Endothelial cell of umbilical vein (primary cell): ENCODE measurements at regions not wholly inside any gene's neighbourhood (a gene's known extent, or its start where the extent isn't known, plus 50 kb on each side); places are given as distances from the start of the nearest gene placed in this dataset.

ENCODE experiments used
- BruUV-seq: library from RNA; stranded (reverse); fragments of 400-500 nt; replicated peaks from 2 replicates; lab custom pipeline; 2021; lab: Mats Ljungman, UMichigan
- CTCF ChIA-PET: fragments of 300-600, 350-600 bp; sonication (Branson Sonifier 250); formaldehyde crosslinking; loops from one replicate; lab custom pipeline; 2021; ENCODE audit warnings: antibody characterized with exemption, inconsistent platforms; lab: Charles Lee
- POLR2A ChIA-PET: fragments of 300-600, 350-600 bp; sonication (Branson Sonifier 250); formaldehyde crosslinking; loops from one replicate; lab custom pipeline; 2021; ENCODE audit warnings: antibody characterized with exemption, inconsistent platforms; lab: Charles Lee
- DNase-seq: peaks from one replicate; pipeline ENCODE4 v3.0.0-alpha.2; 2011; ENCODE audit warnings: low read depth, low spot score
- FAIRE-seq: peaks from 2 replicates; lab custom pipeline; 2011; peaks lifted over from hg19 to GRCh38; lab: Jason Lieb, UNC
- H2AFZ ChIP-seq: 2 replicates; pipeline ENCODE4 v1.6.0; 2012; ENCODE audit warnings: low read depth, low read length, control low read depth, inconsistent platforms
- H3K27ac ChIP-seq: 2 replicates; pipeline ENCODE4 v1.5.1; 2011; ENCODE audit warnings: low read depth, mild to moderate bottlenecking, control low read depth, low read length, moderate library complexity; ENCODE audit not compliant: insufficient read depth
- H3K27me3 ChIP-seq, 2 experiments: 2 replicates each; pipeline versions ENCODE4 v1.6.0 to v1.6.1; 2011; ENCODE audit warnings: low read length in 2 of 2, mixed read lengths in 1 of 2; ENCODE audit not compliant: control insufficient read depth in 2 of 2, insufficient read depth in 2 of 2
- H3K36me3 ChIP-seq, 2 experiments: 2 replicates in 1 of 2; 3 replicates in 1 of 2; pipeline ENCODE4 v1.5.1; 2011; ENCODE audit warnings: low read length in 2 of 2, mild to moderate bottlenecking in 1 of 2, moderate library complexity in 1 of 2; ENCODE audit not compliant: control insufficient read depth in 2 of 2, insufficient read depth in 2 of 2; ENCODE audit errors: extremely low read depth in 1 of 2
- H3K4me1 ChIP-seq: 3 replicates; pipeline ENCODE4 v1.5.1; 2011; ENCODE audit warnings: mild to moderate bottlenecking, low read length; ENCODE audit not compliant: control insufficient read depth, insufficient read depth; ENCODE audit errors: extremely low read depth
- H3K4me2 ChIP-seq: 2 replicates; pipeline ENCODE4 v1.6.1; 2011; ENCODE audit warnings: low read length, control low read depth, mixed read lengths; ENCODE audit not compliant: insufficient read depth
- H3K4me3 ChIP-seq, 3 experiments: fragments of 200-600 bp in 1 of 3; sonication (generic), shearing (Covaris generic) in 1 of 3; replicated peaks in 1 of 3; 2 replicates each; pipeline ENCODE4 v1.5.1; 2011 to 2016; ENCODE audit warnings: control low read depth in 3 of 3, low read length in 3 of 3, mild to moderate bottlenecking in 2 of 3, inconsistent platforms in 1 of 3, low read depth in 1 of 3, moderate library complexity in 1 of 3; ENCODE audit not compliant: insufficient read depth in 1 of 3
- H3K79me2 ChIP-seq: 2 replicates; pipeline ENCODE4 v1.6.0; 2012; ENCODE audit warnings: low read length, inconsistent platforms; ENCODE audit not compliant: control insufficient read depth, insufficient read depth
- H3K9ac ChIP-seq: replicated peaks from 2 replicates; pipeline ENCODE3; 2011; ENCODE audit warnings: low read length, control low read depth; ENCODE audit not compliant: insufficient read depth; ENCODE audit errors: extremely low read depth
- H3K9me1 ChIP-seq: replicated peaks from 3 replicates; pipeline ENCODE4 v1.6.0; 2011; ENCODE audit warnings: mild to moderate bottlenecking, low read length; ENCODE audit not compliant: control insufficient read depth, insufficient read depth; ENCODE audit errors: extremely low read depth
- H3K9me3 ChIP-seq: replicated peaks from 2 replicates; pipeline ENCODE4 v1.5.1; 2012; ENCODE audit warnings: low read length, inconsistent platforms; ENCODE audit not compliant: control insufficient read depth, insufficient read depth
- H4K20me1 ChIP-seq: replicated peaks from 2 replicates; pipeline ENCODE3; 2011; ENCODE audit warnings: mild to moderate bottlenecking, low read length; ENCODE audit not compliant: control insufficient read depth, insufficient read depth; ENCODE audit errors: extremely low read depth
- EZH2 ChIP-seq: IDR thresholded peaks from 2 replicates; pipeline ENCODE4 v1.6.1; 2012; ENCODE audit warnings: borderline replicate concordance, low read depth, mild to moderate bottlenecking, moderate library complexity, low read length, inconsistent platforms; ENCODE audit not compliant: severe bottlenecking
- FOS ChIP-seq: IDR thresholded peaks from 2 replicates; pipeline ENCODE4 v1.6.1; 2011; ENCODE audit warnings: mild to moderate bottlenecking, low read length, moderate library complexity, borderline replicate concordance; ENCODE audit not compliant: insufficient read depth
- GATA2 ChIP-seq: IDR thresholded peaks from 2 replicates; pipeline ENCODE4 v1.7.0; 2011; ENCODE audit warnings: low read depth, mild to moderate bottlenecking, moderate library complexity, mixed read lengths, low read length; ENCODE audit not compliant: insufficient read length, insufficient read depth
- JUN ChIP-seq: IDR thresholded peaks from 2 replicates; pipeline ENCODE4 v1.6.1; 2011; ENCODE audit warnings: borderline replicate concordance, low read depth; ENCODE audit not compliant: insufficient read length, insufficient read depth
- POLR2A ChIP-seq: IDR thresholded peaks from 2 replicates; pipeline ENCODE4 v1.6.1; 2012; ENCODE audit warnings: low read depth, mild to moderate bottlenecking, control low read depth, low read length
- POLR2AphosphoS5 ChIP-seq: IDR thresholded peaks from 2 replicates; pipeline ENCODE4 v1.6.1; 2012; ENCODE audit warnings: low read depth, mild to moderate bottlenecking, control low read depth, low read length, moderate library complexity; ENCODE audit not compliant: insufficient read depth
- dilution Hi-C: fragments of 300-500 bp; cut with MboI; formaldehyde crosslinking; loops from one replicate; pipeline ENCODE4 v1.15.0; 2019; ENCODE audit warnings: low sequenced_read_pairs; ENCODE audit not compliant: extremely low pct_ligation_motif_present
- intact Hi-C: fragments of 100-400 bp; cut with micrococcal nuclease; formaldehyde crosslinking; loops from one replicate; pipeline ENCODE4 v1.10.0; 2022
- TF ChIP-seq, protein P1 (sequence below), 2 donors: IDR thresholded peaks; 1 replicate in 1 of 2; 2 replicates in 1 of 2; pipeline ENCODE4 v1.5.1; 2011; ENCODE audit warnings: low read length in 2 of 2, mild to moderate bottlenecking in 2 of 2, moderate library complexity in 2 of 2, control low read depth in 1 of 2, inconsistent platforms in 1 of 2, low read depth in 1 of 2; ENCODE audit not compliant: insufficient read depth in 1 of 2; ENCODE audit errors: extremely low read depth in 1 of 2

GRCh38 chr5:66520854-66521253, 75.3 kb upstream of the MAST4 start:
- Histone ChIP-seq H3K4me1 (no peaks in the 10 kb centered on the region), H3K36me3 (no peaks in the 10 kb centered on the region), H3K27me3 (no peaks in the 10 kb centered on the region), H2AFZ (no peak overlapping the region), H3K9me3 (no peaks in the 10 kb centered on the region), H3K9me1 (no peaks in the 10 kb centered on the region), H3K4me3 (no peak overlapping the region), H3K9ac (no peak overlapping the region), H3K4me2 (no peak overlapping the region), H3K79me2 (no peaks in the 10 kb centered on the region), H3K27ac (no peak overlapping the region), H4K20me1 (no peaks in the 10 kb centered on the region)
- ChIA-PET CTCF (no interaction called here), POLR2A (no interaction called here)
- BruUV-seq = no TSS peak
- DNase-seq = no peak
- TF ChIP-seq EZH2 (no peak), POLR2AphosphoS5 (no peak), JUN (no peak), POLR2A (no peak), GATA2 (no peak), FOS (no peak)
- TF ChIP-seq, protein P1, sequence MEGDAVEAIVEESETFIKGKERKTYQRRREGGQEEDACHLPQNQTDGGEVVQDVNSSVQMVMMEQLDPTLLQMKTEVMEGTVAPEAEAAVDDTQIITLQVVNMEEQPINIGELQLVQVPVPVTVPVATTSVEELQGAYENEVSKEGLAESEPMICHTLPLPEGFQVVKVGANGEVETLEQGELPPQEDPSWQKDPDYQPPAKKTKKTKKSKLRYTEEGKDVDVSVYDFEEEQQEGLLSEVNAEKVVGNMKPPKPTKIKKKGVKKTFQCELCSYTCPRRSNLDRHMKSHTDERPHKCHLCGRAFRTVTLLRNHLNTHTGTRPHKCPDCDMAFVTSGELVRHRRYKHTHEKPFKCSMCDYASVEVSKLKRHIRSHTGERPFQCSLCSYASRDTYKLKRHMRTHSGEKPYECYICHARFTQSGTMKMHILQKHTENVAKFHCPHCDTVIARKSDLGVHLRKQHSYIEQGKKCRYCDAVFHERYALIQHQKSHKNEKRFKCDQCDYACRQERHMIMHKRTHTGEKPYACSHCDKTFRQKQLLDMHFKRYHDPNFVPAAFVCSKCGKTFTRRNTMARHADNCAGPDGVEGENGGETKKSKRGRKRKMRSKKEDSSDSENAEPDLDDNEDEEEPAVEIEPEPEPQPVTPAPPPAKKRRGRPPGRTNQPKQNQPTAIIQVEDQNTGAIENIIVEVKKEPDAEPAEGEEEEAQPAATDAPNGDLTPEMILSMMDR (IDR thresholded peaks at IDR 0.05; ENCODE audit: extremely low read depth in 1 of 2, insufficient read depth in 1 of 2, low read depth in 1 of 2, low read length in 2 of 2) = no peak
- dilution Hi-C loops = no loop called here
- intact Hi-C loops = no loop called here
- no peak for FAIRE-seq
